A549 (cell line): ENCODE measurements at regions not wholly inside any gene's neighbourhood (a gene's known extent, or its start where the extent isn't known, plus 50 kb on each side); places are given as distances from the start of the nearest gene placed in this dataset.

ENCODE experiments used
- ATAC-seq, 2 experiments: fragments of 200-7000 bp in 1 of 2; fragments of >200 bp in 1 of 2; cut with Nextera tagmentation in 1 of 2; cut with Tn5 transposase in 1 of 2; 3 replicates each; pipeline versions ENCODE4 v1.8.0 to v1.9.1; 2018 to 2020; ENCODE audit warnings: mild to moderate bottlenecking in 1 of 2, moderate library complexity in 1 of 2
- CTCF ChIA-PET: fragments of 300-600 bp; sonication (Branson Sonifier 250); formaldehyde crosslinking; extraction: SDS; loops from one replicate; lab custom pipeline; 2021; ENCODE audit warnings: antibody characterized with exemption, inconsistent platforms; lab: Yijun Ruan, JAX
- POLR2A ChIA-PET: fragments of 350-600 bp; formaldehyde crosslinking; extraction: SDS; loops from one replicate; lab custom pipeline; 2021; ENCODE audit warnings: antibody characterized with exemption, inconsistent platforms; lab: Yijun Ruan, JAX
- DNase-seq, 2 experiments: peaks; one replicate each; pipeline versions ENCODE4 v3.0.0 to v3.0.0-alpha.2; 2011 to 2016; ENCODE audit warnings: low read depth in 1 of 2, low spot score in 1 of 2
- FAIRE-seq: peaks from 2 replicates; lab custom pipeline; 2011; peaks lifted over from hg19 to GRCh38; lab: Jason Lieb, UNC
- H3K27ac ChIP-seq, 2 experiments: fragments of >200 bp; sonication (Bioruptor Twin); formaldehyde crosslinking; 3 replicates each; pipeline ENCODE4 v1.5.1; 2016 to 2017
- H3K4me1 ChIP-seq: fragments of >200 bp; sonication (Bioruptor Twin); formaldehyde crosslinking; 3 replicates; pipeline ENCODE4 v1.6.1; 2016
- H3K4me2 ChIP-seq: fragments of >200 bp; sonication (Bioruptor Twin); formaldehyde crosslinking; 3 replicates; pipeline ENCODE4 v1.6.1; 2016
- H3K4me3 ChIP-seq: fragments of >200 bp; sonication (Bioruptor Twin); formaldehyde crosslinking; 3 replicates; pipeline ENCODE4 v1.5.1; 2016
- H3K9me3 ChIP-seq: fragments of >200 bp; sonication (Bioruptor Twin); formaldehyde crosslinking; 3 replicates; pipeline ENCODE4 v1.6.1; 2016
- CTCF ChIP-seq: fragments of >200 bp; sonication (Bioruptor Twin); formaldehyde crosslinking; IDR thresholded peaks from 3 replicates; pipeline ENCODE4 v1.5.1; 2016
- EHF ChIP-seq: fragments of 250-450 bp; sonication (Bioruptor Pico); IDR thresholded peaks from 2 replicates; pipeline ENCODE4 v1.5.0; 2020; ENCODE audit warnings: mild to moderate bottlenecking
- ELK1 ChIP-seq: fragments of 150-350 bp; IDR thresholded peaks from 2 replicates; pipeline ENCODE4 v1.6.1; 2014; ENCODE audit warnings: low read depth, mild to moderate bottlenecking, low read length
- ESRRA ChIP-seq: fragments of 150-350 bp; IDR thresholded peaks from 2 replicates; pipeline ENCODE4 v1.6.1; 2014; ENCODE audit warnings: mild to moderate bottlenecking, low read length, borderline replicate concordance
- FOSB ChIP-seq: fragments of 250-450 bp; sonication (Bioruptor Pico); IDR thresholded peaks from 2 replicates; pipeline ENCODE4 v1.5.0; 2020; ENCODE audit warnings: mild to moderate bottlenecking, moderate library complexity
- FOSL2 ChIP-seq, 2 experiments: fragments of 450-650 bp in 1 of 2; fragments of >200 bp in 1 of 2; sonication (Bioruptor Twin) in 1 of 2; formaldehyde crosslinking; IDR thresholded peaks; 2 replicates each; pipeline versions ENCODE4 v1.5.0 to v1.6.1; 2016 to 2020; ENCODE audit warnings: mild to moderate bottlenecking in 1 of 2, moderate library complexity in 1 of 2
- FOXS1 ChIP-seq: fragments of 250-450 bp; sonication (Bioruptor Pico); IDR thresholded peaks from 2 replicates; pipeline ENCODE4 v1.5.0; 2020; ENCODE audit warnings: mild to moderate bottlenecking, moderate library complexity
- HEYL ChIP-seq: fragments of 250-450 bp; sonication (Bioruptor Pico); IDR thresholded peaks from 2 replicates; pipeline ENCODE4 v1.8.0; 2021; ENCODE audit warnings: mild to moderate bottlenecking, moderate library complexity
- HOXB13 ChIP-seq: fragments of 250-450 bp; sonication (Bioruptor Pico); IDR thresholded peaks from 2 replicates; pipeline ENCODE4 v1.5.0; 2020; ENCODE audit warnings: low read depth, mild to moderate bottlenecking, moderate library complexity
- JUN ChIP-seq, 2 experiments: fragments of >200 bp; sonication (Bioruptor Twin); formaldehyde crosslinking; IDR thresholded peaks; 2 replicates in 1 of 2; 3 replicates in 1 of 2; pipeline ENCODE4 v1.6.1; 2016 to 2017
- KDM1A ChIP-seq: fragments of 200-600 bp; sonication (generic); IDR thresholded peaks from 2 replicates; pipeline ENCODE4 v1.6.1; 2016; ENCODE audit warnings: low read depth, mild to moderate bottlenecking
- MAZ ChIP-seq: fragments of 150-350 bp; IDR thresholded peaks from 2 replicates; pipeline ENCODE4 v1.6.1; 2014; ENCODE audit warnings: antibody characterized with exemption, low read depth, low read length, borderline replicate concordance
- NPAS2 ChIP-seq: fragments of 250-450 bp; sonication (Bioruptor Pico); IDR thresholded peaks from 2 replicates; pipeline ENCODE4 v1.8.0; 2022; ENCODE audit warnings: mild to moderate bottlenecking, moderate library complexity, borderline replicate concordance
- PBX3 ChIP-seq: IDR thresholded peaks from 2 replicates; pipeline ENCODE4 v1.6.1; 2012
- PHF8 ChIP-seq: fragments of 200-600 bp; sonication (generic); IDR thresholded peaks from 2 replicates; pipeline ENCODE4 v1.6.1; 2016; ENCODE audit warnings: low read depth, mild to moderate bottlenecking, antibody characterized with exemption, moderate library complexity, borderline replicate concordance
- POLR2A ChIP-seq: IDR thresholded peaks from 2 replicates; pipeline ENCODE4 v1.6.1; 2012; ENCODE audit warnings: mild to moderate bottlenecking, low read length
- RAD21 ChIP-seq, 2 experiments: fragments of >200 bp in 1 of 2; sonication (Bioruptor Twin) in 1 of 2; formaldehyde crosslinking in 1 of 2; IDR thresholded peaks in 1 of 2; conservative IDR thresholded peaks in 1 of 2; 2 replicates in 1 of 2; 3 replicates in 1 of 2; pipeline ENCODE4 v1.6.1; 2012 to 2018; ENCODE audit warnings: inconsistent platforms in 1 of 2
- REST ChIP-seq: fragments of 200-600 bp; sonication (generic); IDR thresholded peaks from 2 replicates; pipeline ENCODE4 v1.6.1; 2016; ENCODE audit warnings: antibody characterized with exemption, mild to moderate bottlenecking, moderate library complexity
- SREBF2 ChIP-seq: fragments of 450-650 bp; IDR thresholded peaks from 2 replicates; pipeline ENCODE4 v1.6.1; 2014; ENCODE audit warnings: mild to moderate bottlenecking, moderate library complexity
- ZC3H11A ChIP-seq: fragments of 450-650 bp; IDR thresholded peaks from 2 replicates; pipeline ENCODE4 v1.6.1; 2014; ENCODE audit warnings: antibody characterized with exemption, mild to moderate bottlenecking
- ZSCAN20 ChIP-seq: fragments of 250-450 bp; sonication (Bioruptor Pico); IDR thresholded peaks from 2 replicates; pipeline ENCODE4 v1.8.0; 2022; ENCODE audit warnings: mild to moderate bottlenecking, moderate library complexity
- WGBS: methylation state at CpG from one replicate; pipeline ENCODE4 v1.1.6; 2017; ENCODE audit errors: missing lambda C conversion rate; 5-methylcytosine and 5-hydroxymethylcytosine counted together

GRCh38 chr10:1920941-1921340 is 183.6 kb upstream of the ADARB2 start (continued):
- TF ChIP-seq HOXB13 (CRISPR knock-in tag) (no peak), FOXS1 (CRISPR knock-in tag) (no peak)

- TF ChIP-seq ELK1 (no peak), HEYL (CRISPR knock-in tag) (no peak), ESRRA (no peak), NPAS2 (CRISPR knock-in tag) (no peak), FOXS1 (CRISPR knock-in tag) (no peak), MAZ (no peak), JUN (IDR thresholded peaks at IDR 0.05) (no peak), ZC3H11A (no peak), FOSL2 (IDR thresholded peaks at IDR 0.05) (no peak), FOSL2 (CRISPR knock-in tag; IDR thresholded peaks at IDR 0.05) (no peak), PBX3 (no peak), KDM1A (no peak), CTCF (no peak), ZSCAN20 (CRISPR knock-in tag) (no peak), EHF (CRISPR knock-in tag) (no peak), RAD21 (conservative IDR thresholded peaks at IDR 0.05 in 1 of 2, IDR thresholded peaks at IDR 0.05 in 1 of 2) (no peak), POLR2A (no peak)
- H3K27ac ChIP-seq: no peak overlapping the region
- 1% methylated on average over 4 of the region's 4 CpGs for WGBS
- no peak overlapping the region for H3K4me3 ChIP-seq
- CTCF ChIA-PET: interaction anchor here (1.4 kb wide), 1 partner anchor 13 kb away, joined by 3 read pairs; no protein-coding TSS in a partner anchor
- no peak for FAIRE-seq
- H3K4me2 ChIP-seq: no peak overlapping the region
- POLR2A ChIA-PET: no interaction called here
- no peaks in the 10 kb centered on the region for H3K9me3 ChIP-seq
- no peak for DNase-seq
- ATAC-seq: no peak
- H3K4me1 ChIP-seq: no peaks in the 10 kb centered on the region
Observed at GRCh38 chr10:1920127-1920526, 182.8 kb upstream of the ADARB2 start.

GRCh38 chr10:1911771-1912170 is 174.4 kb upstream of the ADARB2 start:
- no peak for ATAC-seq
- Histone ChIP-seq H3K9me3 (no peaks in the 10 kb centered on the region), H3K4me3 (no peak overlapping the region), H3K27ac (no peak overlapping the region), H3K4me1 (no peaks in the 10 kb centered on the region), H3K4me2 (no peak overlapping the region)
- CTCF ChIA-PET: interaction anchor here (1.9 kb wide), 1 partner anchor 13 kb away, joined by 6 read pairs; no protein-coding TSS in a partner anchor
- POLR2A ChIA-PET: no interaction called here
- no peak for TF ChIP-seq FOSB (CRISPR knock-in tag)
- no peak for TF ChIP-seq NPAS2 (CRISPR knock-in tag)
- no peak for TF ChIP-seq SREBF2
- no peak for TF ChIP-seq PHF8
- no peak for TF ChIP-seq FOSL2 (IDR thresholded peaks at IDR 0.05)
- no peak for TF ChIP-seq FOSL2 (CRISPR knock-in tag; IDR thresholded peaks at IDR 0.05)
- no peak for TF ChIP-seq REST
- DNase-seq: no peak
- FAIRE-seq: no peak
- 0% methylated on average over 3 of the region's 3 CpGs for WGBS
